ENCODE measurements at regions not wholly inside any gene's neighbourhood (a gene's known extent, or its start where the extent isn't known, plus 50 kb on each side); places are given as distances from the start of the nearest gene placed in this dataset.

GRCh38 chr6:82767447-82767846, 298.2 kb downstream of the UBE3D start:
- TF ChIP-seq EZH2 (IDR thresholded peaks at IDR 0.05; ENCODE audit: low read length, missing control alignments) (no peak), CTCF (conservative IDR thresholded peaks at IDR 0.05 in 1 of 2, IDR thresholded peaks at IDR 0.05 in 1 of 2; ENCODE audit: low read depth in 1 of 2, low read length in 2 of 2) (no peak)

Measured in fibroblast of lung (primary cell).